ENCODE measurements at regions not wholly inside any gene's neighbourhood (a gene's known extent, or its start where the extent isn't known, plus 50 kb on each side); places are given as distances from the start of the nearest gene placed in this dataset.
A peak's percentile ranks its signal among the peaks of the same experiment; 100 is the strongest.

- DNase-seq: no peak
Observed at GRCh38 chr2:171217330-171217729, 56.6 kb upstream of the TLK1 start.

GRCh38 chr2:171216631-171217030 is 55.9 kb upstream of the TLK1 start:
- DNase-seq: no peak

- DNase-seq: no peak
Observed at GRCh38 chr2:171214093-171214492, 53.4 kb upstream of the TLK1 start.

- peak; percentile 15 for DNase-seq
Observed at GRCh38 chr2:171210864-171211431, 50.3 kb upstream of the TLK1 start.

Measured in stimulated activated CD4-positive, alpha-beta T cell treated with anti-CD3 and anti-CD28 coated beads, Interleukin-1b, Interleukin-23, amount 100 ng/mL, for 48 hours (primary cell).